ENCODE measurements at regions not wholly inside any gene's neighbourhood (a gene's known extent, or its start where the extent isn't known, plus 50 kb on each side); places are given as distances from the start of the nearest gene placed in this dataset.

GRCh38 chr2:156181208-156181607 lies 151.3 kb downstream of the NR4A2 start:
- no peak for TF ChIP-seq EZH2 (IDR thresholded peaks at IDR 0.05; ENCODE audit: low read length, unreplicated experiment)
- TF ChIP-seq CTCF (conservative IDR thresholded peaks at IDR 0.05; ENCODE audit: low read depth, low read length), result no peak
